ENCODE measurements at regions not wholly inside any gene's neighbourhood (a gene's known extent, or its start where the extent isn't known, plus 50 kb on each side); places are given as distances from the start of the nearest gene placed in this dataset.

GRCh38 chr13:40228990-40229389 is 437.5 kb downstream of the FOXO1 start:
- Histone ChIP-seq H3K36me3 (ENCODE audit: low read length) (no peaks in the 10 kb centered on the region), H2AFZ (ENCODE audit: low read depth, low read length, severe bottlenecking) (no peak overlapping the region)

GRCh38 chr13:40230833-40231266 is 435.6 kb downstream of the FOXO1 start:
- Histone ChIP-seq H3K4me3 (ENCODE audit: insufficient read depth, low read length, poor library complexity, severe bottlenecking) (no peak overlapping the region), H3K9me3 (ENCODE audit: insufficient read depth, low read length) (no peaks in the 10 kb centered on the region), H3K9ac (ENCODE audit: low read length) (no peak overlapping the region), H3K4me2 (ENCODE audit: low read depth, low read length, poor library complexity, severe bottlenecking) (no peak overlapping the region), H4K20me1 (ENCODE audit: low read depth, low read length) (no peaks in the 10 kb centered on the region), H2AFZ (ENCODE audit: low read depth, low read length, severe bottlenecking) (no peak overlapping the region), H3K27ac (ENCODE audit: low read depth, low read length) (no peak overlapping the region), H3K9me2 (replicated peaks; ENCODE audit: insufficient read depth, low read length) (no peaks in the 10 kb centered on the region), H3K79me2 (ENCODE audit: insufficient read depth, low read length) (no peaks in the 10 kb centered on the region), H3K27me3 (ENCODE audit: low read length) (no peaks in the 10 kb centered on the region), H3F3A (ENCODE audit: insufficient read depth) (no peaks in the 10 kb centered on the region), H3K36me3 (ENCODE audit: low read length) (no peaks in the 10 kb centered on the region)
- TF ChIP-seq EZH2phosphoT487 (conservative IDR thresholded peaks at IDR 0.05; ENCODE audit: low read length) (no peak), CTCF (IDR thresholded peaks at IDR 0.05; ENCODE audit: insufficient read depth, low read length, poor library complexity, severe bottlenecking) (no peak)

More at GRCh38 chr13:40228990-40229389, 437.5 kb downstream of the FOXO1 start:
- H3K27me3 ChIP-seq (ENCODE audit: low read length): no peaks in the 10 kb centered on the region
- no peak overlapping the region for H3K4me3 ChIP-seq (ENCODE audit: insufficient read depth, low read length, poor library complexity, severe bottlenecking)
- no peaks in the 10 kb centered on the region for H3K9me3 ChIP-seq (ENCODE audit: insufficient read depth, low read length)
- no peaks in the 10 kb centered on the region for H3K79me2 ChIP-seq (ENCODE audit: insufficient read depth, low read length)
- TF ChIP-seq CTCF (IDR thresholded peaks at IDR 0.05; ENCODE audit: insufficient read depth, low read length, poor library complexity, severe bottlenecking): no peak
- no peak for TF ChIP-seq EZH2phosphoT487 (conservative IDR thresholded peaks at IDR 0.05; ENCODE audit: low read length)
- H3K27ac ChIP-seq (ENCODE audit: low read depth, low read length): no peak overlapping the region
- no peaks in the 10 kb centered on the region for H4K20me1 ChIP-seq (ENCODE audit: low read depth, low read length)
- no peak overlapping the region for H3K4me2 ChIP-seq (ENCODE audit: low read depth, low read length, poor library complexity, severe bottlenecking)
- H3K9ac ChIP-seq (ENCODE audit: low read length): no peak overlapping the region
- no peaks in the 10 kb centered on the region for H3F3A ChIP-seq (ENCODE audit: insufficient read depth)
- no peaks in the 10 kb centered on the region for H3K9me2 ChIP-seq (replicated peaks; ENCODE audit: insufficient read depth, low read length)

- no peak overlapping the region for H3K4me2 ChIP-seq (ENCODE audit: low read depth, low read length, poor library complexity, severe bottlenecking)
- no peaks in the 10 kb centered on the region for H3K9me3 ChIP-seq (ENCODE audit: insufficient read depth, low read length)
- H3K4me3 ChIP-seq (ENCODE audit: insufficient read depth, low read length, poor library complexity, severe bottlenecking): no peak overlapping the region
- H3K9me2 ChIP-seq (replicated peaks; ENCODE audit: insufficient read depth, low read length): no peaks in the 10 kb centered on the region
- no peak overlapping the region for H2AFZ ChIP-seq (ENCODE audit: low read depth, low read length, severe bottlenecking)
- H3F3A ChIP-seq (ENCODE audit: insufficient read depth): no peaks in the 10 kb centered on the region
- no peak overlapping the region for H3K27ac ChIP-seq (ENCODE audit: low read depth, low read length)
- no peak overlapping the region for H3K9ac ChIP-seq (ENCODE audit: low read length)
- H3K79me2 ChIP-seq (ENCODE audit: insufficient read depth, low read length): no peaks in the 10 kb centered on the region
- TF ChIP-seq CTCF (IDR thresholded peaks at IDR 0.05; ENCODE audit: insufficient read depth, low read length, poor library complexity, severe bottlenecking) (no peak), EZH2phosphoT487 (conservative IDR thresholded peaks at IDR 0.05; ENCODE audit: low read length) (no peak)
- no peaks in the 10 kb centered on the region for H3K36me3 ChIP-seq (ENCODE audit: low read length)
- no peaks in the 10 kb centered on the region for H4K20me1 ChIP-seq (ENCODE audit: low read depth, low read length)
- no peaks in the 10 kb centered on the region for H3K27me3 ChIP-seq (ENCODE audit: low read length)
Measured at GRCh38 chr13:40231311-40231710, 435.1 kb downstream of the FOXO1 start.

All from SU-DHL-6 (cell line).